ENCODE measurements at regions not wholly inside any gene's neighbourhood (a gene's known extent, or its start where the extent isn't known, plus 50 kb on each side); places are given as distances from the start of the nearest gene placed in this dataset.

DNA sequence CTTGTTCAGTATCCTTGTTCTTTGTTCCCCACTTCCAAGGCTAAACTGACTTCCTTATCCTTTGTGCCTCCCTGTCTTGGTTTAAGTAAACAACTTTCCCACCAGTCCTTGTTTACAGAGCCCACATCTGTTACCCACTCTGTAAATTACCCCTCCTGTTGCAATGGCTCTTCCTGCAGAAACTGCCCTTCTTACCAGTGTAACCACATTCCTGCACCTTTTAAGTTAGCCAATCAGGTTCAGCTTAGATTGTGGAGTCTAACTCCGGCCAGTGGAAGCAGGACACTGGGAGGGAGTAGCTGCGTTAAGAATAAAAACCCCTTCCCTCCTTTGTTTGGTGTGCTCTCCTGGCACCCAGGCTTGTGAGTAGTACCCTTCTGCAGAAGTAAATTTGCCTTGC is 360.9 kb downstream of the PRDM5 start:
- TF ChIP-seq ZNF629 (CRISPR knock-in tag; conservative IDR thresholded peaks at IDR 0.05) (no peak), NFYB (CRISPR knock-in tag; IDR thresholded peaks at IDR 0.05) (no peak), EP300 (IDR thresholded peaks at IDR 0.05; ENCODE audit: low read depth in 2 of 2, low read length in 2 of 2) (no peak), EP300 (CRISPR knock-in tag; IDR thresholded peaks at IDR 0.05; ENCODE audit: borderline replicate concordance) (no peak), GABPB1 (CRISPR knock-in tag; IDR thresholded peaks at IDR 0.05) (no peak), CENPX (CRISPR knock-in tag; IDR thresholded peaks at IDR 0.05) (no peak), ZNF468 (CRISPR knock-in tag; IDR thresholded peaks at IDR 0.05) (no peak), TMF1 (CRISPR knock-in tag; IDR thresholded peaks at IDR 0.05; ENCODE audit: low read depth) (no peak), MAFK (conservative IDR thresholded peaks at IDR 0.05 in 1 of 2, IDR thresholded peaks at IDR 0.05 in 1 of 2; ENCODE audit: low read length in 2 of 2) (no peak), CBFB (CRISPR knock-in tag; IDR thresholded peaks at IDR 0.05) (no peak), MYNN (CRISPR knock-in tag; IDR thresholded peaks at IDR 0.05; ENCODE audit: low read depth) (no peak), EZH2 (conservative IDR thresholded peaks at IDR 0.05; ENCODE audit: low read depth, low read length) (no peak)
- TF ChIP-seq, protein P1, sequence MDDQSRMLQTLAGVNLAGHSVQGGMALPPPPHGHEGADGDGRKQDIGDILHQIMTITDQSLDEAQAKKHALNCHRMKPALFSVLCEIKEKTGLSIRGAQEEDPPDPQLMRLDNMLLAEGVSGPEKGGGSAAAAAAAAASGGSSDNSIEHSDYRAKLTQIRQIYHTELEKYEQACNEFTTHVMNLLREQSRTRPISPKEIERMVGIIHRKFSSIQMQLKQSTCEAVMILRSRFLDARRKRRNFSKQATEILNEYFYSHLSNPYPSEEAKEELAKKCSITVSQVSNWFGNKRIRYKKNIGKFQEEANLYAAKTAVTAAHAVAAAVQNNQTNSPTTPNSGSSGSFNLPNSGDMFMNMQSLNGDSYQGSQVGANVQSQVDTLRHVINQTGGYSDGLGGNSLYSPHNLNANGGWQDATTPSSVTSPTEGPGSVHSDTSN (CRISPR knock-in tag; IDR thresholded peaks at IDR 0.05; ENCODE audit: borderline replicate concordance) = no peak

Data from HepG2 (cell line).